Right ventricle myocardium inferior (tissue), 1 donor: ENCODE measurements at regions not wholly inside any gene's neighbourhood (a gene's known extent, or its start where the extent isn't known, plus 50 kb on each side); places are given as distances from the start of the nearest gene placed in this dataset.
"Not testable (repeated sequence)": the region's sequence is repeated elsewhere in the genome, so short reads cannot be mapped to it uniquely, and the experiment has no call there.

Source experiments
- ATAC-seq: fragments of 200-7000 bp; cut with Tn5 transposase; one replicate; pipeline ENCODE4 v1.9.1; 2020; ENCODE audit warnings: mild to moderate bottlenecking, moderate library complexity
- DNase-seq: peaks from one replicate; pipeline ENCODE4 v3.0.0; 2021; ENCODE audit errors: missing footprints
- intact Hi-C: fragments of 100-400 bp; cut with DNase I; formaldehyde crosslinking; loops from one replicate; pipeline ENCODE4 v1.11.0; 2022
- donor health status: DM: no; HTN: yes; CAD: no; lungs with severe emphysema.

DNA sequence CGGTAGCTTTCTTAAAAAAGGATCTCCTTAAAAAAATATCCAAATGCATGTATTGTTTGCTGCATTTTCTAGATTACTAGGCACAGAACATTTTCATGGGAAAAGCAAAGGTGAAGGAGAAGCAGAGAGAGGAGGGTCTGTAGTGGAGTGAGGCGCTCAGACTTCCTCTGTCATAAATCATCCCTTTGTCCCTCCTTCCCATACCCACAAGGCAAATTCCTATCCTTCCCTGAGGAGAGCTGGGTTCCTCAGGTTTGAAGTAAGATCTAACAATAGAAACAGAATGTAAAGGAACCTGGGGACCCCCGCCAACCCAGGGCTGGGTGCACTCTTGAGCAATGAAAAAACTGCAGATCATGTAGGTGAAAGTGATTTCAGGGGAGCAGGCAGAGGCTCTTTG, 149.2 kb upstream of the ANKH start:
- ATAC-seq (no peak), DNase-seq (no peak)
- intact Hi-C loops = no loop called here

GRCh38 chr5:15014809-15015208, 143.2 kb upstream of the ANKH start:
- DNase-seq (no peak), ATAC-seq (no peak)
- intact Hi-C loops = loop anchor here (5.0 kb wide), 1 partner anchor 348 kb away; no protein-coding TSS in a partner anchor

GRCh38 chr5:15013654-15014463, 142.3 kb upstream of the ANKH start:
- intact Hi-C loops = loop anchor here (5.0 kb wide), 1 partner anchor 347 kb away; no protein-coding TSS in a partner anchor
- DNase-seq (no peak), ATAC-seq (peak; percentile 79)

GRCh38 chr5:15012061-15012460, 140.5 kb upstream of the ANKH start:
- no peak for ATAC-seq
- intact Hi-C loops = loop anchor here (5.0 kb wide), 1 partner anchor 345 kb away; no protein-coding TSS in a partner anchor
- DNase-seq = no peak

GRCh38 chr5:15010936-15011335, 139.4 kb upstream of the ANKH start:
- ATAC-seq = no peak
- no peak for DNase-seq
- intact Hi-C loops = loop anchor here (5.0 kb wide), 1 partner anchor 344 kb away; no protein-coding TSS in a partner anchor

GRCh38 chr5:15009420-15009819, 137.8 kb upstream of the ANKH start:
- no peak for ATAC-seq
- DNase-seq = no peak
- intact Hi-C loops = loop anchor here (2.0 kb wide), 1 partner anchor 325 kb away; no protein-coding TSS in a partner anchor

DNA sequence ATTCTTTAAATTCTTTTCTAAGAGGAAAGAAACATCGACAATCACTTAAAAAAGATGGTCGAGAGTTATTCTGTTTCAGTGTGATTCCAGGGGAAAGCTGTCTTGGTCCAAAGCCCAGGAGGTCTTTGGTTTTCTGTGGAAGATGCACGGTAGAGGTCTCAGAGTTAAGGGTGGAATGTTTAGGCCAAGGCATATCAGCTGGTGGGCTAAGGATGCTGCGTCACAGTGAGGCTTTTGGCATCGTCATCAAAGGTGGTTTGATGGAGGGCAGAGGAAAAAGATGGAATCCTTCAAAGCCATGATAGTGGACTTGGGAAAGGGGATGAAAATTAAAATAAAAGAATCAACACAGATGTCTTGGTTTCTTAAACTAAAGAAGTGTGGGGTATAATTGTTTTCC, 137.3 kb upstream of the ANKH start:
- intact Hi-C loops = loop anchor here (2.0 kb wide), 1 partner anchor 324 kb away; no protein-coding TSS in a partner anchor
- no peak for DNase-seq
- ATAC-seq = no peak

GRCh38 chr5:15008476-15008875, 136.9 kb upstream of the ANKH start:
- DNase-seq = peak; percentile 92
- intact Hi-C loops = loop anchor here (2.0 kb wide), 1 partner anchor 324 kb away; no protein-coding TSS in a partner anchor
- ATAC-seq = peak; percentile 94

GRCh38 chr5:15007646-15008045, 136.1 kb upstream of the ANKH start:
- no peak for ATAC-seq
- no peak for DNase-seq
- intact Hi-C loops = loop anchor here (2.0 kb wide), 1 partner anchor 323 kb away; no protein-coding TSS in a partner anchor

DNA sequence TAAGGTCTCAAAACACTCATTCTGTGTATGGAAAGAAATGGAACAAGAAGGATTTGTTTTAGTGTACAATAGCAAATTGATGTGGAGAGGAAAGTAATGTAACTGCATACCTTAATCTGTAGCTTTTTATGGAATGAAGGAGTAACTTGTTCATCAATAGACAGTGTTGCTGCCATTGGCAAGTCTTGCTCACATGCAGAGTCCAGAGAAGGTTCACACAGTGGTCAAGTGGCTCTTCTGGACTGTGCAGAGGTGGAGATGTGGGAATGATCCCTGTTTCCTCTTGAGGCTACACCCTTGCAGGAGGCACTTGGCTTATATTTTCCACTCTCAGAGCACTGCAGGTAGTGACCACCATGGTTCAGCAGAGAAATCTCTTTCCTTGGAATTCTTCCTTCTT, 132.9 kb upstream of the ANKH start:
- intact Hi-C loops = loop anchor here (5.0 kb wide), 1 partner anchor 57 kb away; no protein-coding TSS in a partner anchor
- no peak for DNase-seq
- ATAC-seq = no peak

GRCh38 chr5:15003511-15003920, 131.9 kb upstream of the ANKH start:
- ATAC-seq (peak; percentile 88), DNase-seq (no peak)
- intact Hi-C loops = loop anchor here (1.0 to 5.0 kb wide), 3 partner anchors 56 to 276 kb away; no protein-coding TSS in a partner anchor

DNA sequence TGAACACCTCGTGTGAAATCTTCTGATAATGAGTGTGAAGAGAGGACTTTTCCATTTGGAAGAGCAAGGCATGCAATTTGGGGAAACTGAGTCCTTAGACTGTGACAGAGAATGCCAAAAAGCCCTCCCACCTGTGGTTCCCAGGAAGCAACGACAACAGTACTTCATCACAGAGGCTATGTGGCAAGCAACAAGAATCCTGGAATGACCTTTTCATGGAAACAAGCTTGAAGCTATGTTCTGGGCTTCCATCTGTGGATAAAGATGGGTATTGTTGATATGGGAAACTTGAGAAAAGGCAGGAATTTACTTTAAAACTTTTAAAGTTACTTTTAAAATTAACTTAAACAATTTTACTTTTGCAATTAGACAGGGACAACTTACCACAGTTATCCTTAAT, 131.2 kb upstream of the ANKH start:
- ATAC-seq (no peak), DNase-seq (no peak)
- intact Hi-C loops = loop anchor here (1.0 to 5.0 kb wide), 3 partner anchors 55 to 275 kb away; no protein-coding TSS in a partner anchor

DNA sequence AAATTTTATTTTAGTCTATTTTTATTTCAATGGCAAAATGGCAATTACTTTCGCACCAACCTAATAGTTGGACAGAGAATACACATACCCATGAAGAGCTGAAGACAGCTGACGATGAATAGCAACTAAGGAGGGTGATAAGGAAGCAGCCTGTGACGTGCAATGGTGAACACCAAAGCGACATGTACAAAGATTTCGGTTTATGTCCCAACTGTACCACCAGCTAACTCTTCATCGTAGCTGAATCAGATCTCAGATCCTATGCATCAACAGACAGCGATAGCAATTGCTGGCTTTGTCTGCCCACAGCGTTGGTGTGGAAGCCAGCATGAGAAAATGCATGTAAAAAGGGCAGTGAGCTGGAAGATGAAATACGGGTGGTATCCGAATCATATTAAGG, 130.6 kb upstream of the ANKH start:
- intact Hi-C loops = loop anchor here (2.0 to 5.0 kb wide), 2 partner anchors 55 to 129 kb away; no protein-coding TSS in a partner anchor
- ATAC-seq = no peak
- no peak for DNase-seq

DNA sequence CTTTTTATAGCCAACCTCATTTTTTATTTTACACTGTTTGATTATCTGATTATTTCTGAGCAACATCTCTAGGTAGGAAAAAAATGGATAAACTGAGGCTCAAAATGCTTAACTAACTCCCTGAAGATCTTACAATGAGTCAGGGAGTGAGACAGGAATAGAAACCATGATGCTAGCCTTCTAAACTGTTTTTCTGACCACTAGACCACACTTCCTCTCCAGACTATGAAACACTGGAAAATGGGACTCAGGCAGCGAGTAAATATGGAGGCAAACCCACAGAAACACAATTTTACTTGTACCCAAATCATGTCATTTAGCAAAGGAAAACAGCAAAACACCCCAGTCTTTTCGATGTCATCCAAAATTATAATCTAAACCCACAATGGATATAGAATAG, 129.9 kb upstream of the ANKH start:
- ATAC-seq = no peak
- DNase-seq = no peak
- intact Hi-C loops = loop anchor here (5.0 kb wide), 1 partner anchor 54 kb away; no protein-coding TSS in a partner anchor

- ATAC-seq (no peak), DNase-seq (no peak)
- intact Hi-C loops = no loop called here
Measured at GRCh38 chr5:14998491-14998890, 126.9 kb upstream of the ANKH start.

GRCh38 chr5:14996997-14997396, 125.4 kb upstream of the ANKH start:
- intact Hi-C loops = no loop called here
- DNase-seq = no peak
- ATAC-seq = no peak

GRCh38 chr5:14995229-14995628, 123.7 kb upstream of the ANKH start:
- intact Hi-C loops = no loop called here
- DNase-seq (no peak), ATAC-seq (no peak)

DNA sequence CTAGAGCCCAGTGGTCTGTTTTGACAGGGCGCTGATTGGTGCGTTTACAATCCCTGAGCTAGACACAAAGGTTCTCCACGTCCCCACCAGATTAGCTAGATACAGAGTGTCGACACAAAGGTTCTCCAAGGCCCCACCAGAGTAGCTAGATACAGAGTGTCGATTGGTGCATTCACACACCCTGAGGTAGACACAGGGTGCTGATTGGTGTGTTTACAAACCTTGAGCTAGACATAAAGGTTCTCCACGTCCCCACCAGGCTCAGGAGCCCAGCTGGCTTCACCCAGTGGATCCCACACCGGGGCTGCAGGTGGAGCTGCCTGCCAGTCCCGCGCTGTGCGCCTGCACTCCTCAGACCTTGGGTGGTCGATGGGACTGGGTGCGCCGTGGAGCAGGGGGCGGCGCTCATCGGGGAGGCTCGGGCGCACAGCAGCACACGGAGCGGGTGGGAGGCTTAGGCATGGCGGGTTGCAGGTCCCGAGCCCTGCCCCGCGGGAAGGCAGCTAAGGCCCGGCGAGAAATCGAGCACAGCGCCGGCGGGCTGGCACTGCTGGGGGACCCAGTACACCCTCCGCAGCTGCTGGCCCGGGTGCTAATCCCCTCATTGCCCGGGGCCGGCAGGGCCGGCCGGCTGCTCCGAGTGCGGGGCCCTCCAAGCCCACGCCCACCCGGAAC, 122.0 kb upstream of the ANKH start:
- intact Hi-C loops, DNase-seq, ATAC-seq: not testable (repeated sequence)

DNA sequence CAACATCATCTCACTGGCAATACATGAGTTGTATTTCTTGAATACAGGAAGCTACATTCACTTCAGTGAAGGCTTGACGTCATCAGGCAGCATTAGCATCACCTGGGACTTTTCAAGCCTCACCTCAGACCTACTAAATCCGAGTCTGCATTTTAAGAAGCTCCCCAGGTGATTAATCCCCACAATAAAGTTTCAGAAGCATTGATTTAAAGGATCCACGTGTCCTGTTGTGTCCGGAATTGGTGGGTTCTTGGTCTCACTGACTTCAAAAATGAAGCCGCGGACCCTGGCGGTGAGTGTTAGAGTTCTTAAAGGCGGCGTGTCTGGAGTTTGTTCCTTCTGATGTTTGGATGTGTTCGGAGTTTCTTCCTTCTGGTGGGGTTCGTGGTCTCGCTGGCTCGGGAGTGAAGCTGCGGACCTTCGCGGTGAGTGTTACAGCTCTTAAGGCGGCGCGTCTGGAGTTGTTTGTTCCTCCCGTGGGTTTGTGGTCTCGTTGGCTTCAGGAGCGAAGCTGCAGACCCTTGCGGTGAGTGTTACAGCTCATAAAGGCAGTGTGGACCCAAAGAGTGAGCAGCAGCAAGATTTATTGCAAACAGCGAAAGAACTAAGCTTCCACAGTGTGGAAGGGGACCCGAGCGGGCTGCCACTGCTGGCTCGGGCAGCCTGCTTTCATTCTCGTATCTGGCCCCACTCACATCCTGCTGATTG, 121.3 kb upstream of the ANKH start:
- DNase-seq, intact Hi-C loops, ATAC-seq: not testable (repeated sequence)
